Heart right ventricle (tissue), 16 donors: ENCODE measurements at regions not wholly inside any gene's neighbourhood (a gene's known extent, or its start where the extent isn't known, plus 50 kb on each side); places are given as distances from the start of the nearest gene placed in this dataset.

Experiments used
- ATAC-seq, 8 donors: fragments of 200-7000 bp; cut with Tn5 transposase; one replicate each; pipeline ENCODE4 v1.9.1; 2020; ENCODE audit warnings: mild to moderate bottlenecking in 8 of 8, moderate library complexity in 8 of 8, moderate number of reproducible peaks in 1 of 8
- DNase-seq, 2 donors: peaks; one replicate each; pipeline ENCODE4 v3.0.0-alpha.2; 2020
- H3K27ac ChIP-seq, 10 donors: fragments of 200-600 bp; sonication (generic) in 2 of 10; one replicate each; pipeline versions ENCODE4 v1.5.0 to v1.8.0; 2020 to 2022; ENCODE audit warnings: mild to moderate bottlenecking in 3 of 10
- H3K27me3 ChIP-seq, 7 donors: fragments of 200-600 bp; one replicate each; pipeline ENCODE4 v1.8.0; 2021 to 2022; ENCODE audit warnings: mild to moderate bottlenecking in 2 of 7
- H3K36me3 ChIP-seq, 9 donors: fragments of 200-600 bp; sonication (generic) in 1 of 9; one replicate each; pipeline versions ENCODE4 v1.5.0 to v1.8.0; 2020 to 2022; ENCODE audit warnings: mild to moderate bottlenecking in 2 of 9
- H3K4me1 ChIP-seq, 9 donors: fragments of 200-600 bp; sonication (generic) in 1 of 9; one replicate each; pipeline versions ENCODE4 v1.5.0 to v1.8.0; 2020 to 2022; ENCODE audit warnings: mild to moderate bottlenecking in 4 of 9
- H3K4me3 ChIP-seq, 10 donors: fragments of 200-600 bp; sonication (generic) in 2 of 10; one replicate each; pipeline versions ENCODE4 v1.5.0 to v1.8.0; 2020 to 2022; ENCODE audit warnings: mild to moderate bottlenecking in 7 of 10, moderate library complexity in 2 of 10
- H3K9me3 ChIP-seq, 11 donors: fragments of 200-600 bp in 10 of 11; sonication (generic) in 2 of 11; one replicate each; pipeline versions ENCODE4 v1.5.0 to v1.8.0; 2013 to 2022; ENCODE audit warnings: mild to moderate bottlenecking in 2 of 11, control low read depth in 1 of 11, moderate library complexity in 1 of 11
- whole genome bisulfite sequencing, 2 donors: extraction: QIAGEN DNeasy Blood & Tissue Kit; methylation state at CpG; one replicate each; pipeline ENCODE4 v1.1.7; 2013; ENCODE audit warnings: inconsistent platforms in 1 of 2; 5-methylcytosine and 5-hydroxymethylcytosine counted together
- intact Hi-C, 10 donors: fragments of 100-400 bp; cut with DNase I; formaldehyde crosslinking; loops; one replicate each; pipeline versions ENCODE4 v1.11.1 to v1.14.2; 2022
- TF ChIP-seq, protein P1 (sequence below), 9 donors: fragments of 200-600 bp; sonication (generic) in 2 of 9; IDR thresholded peaks; one replicate each; pipeline versions ENCODE4 v1.5.0 to v1.8.0; 2021 to 2022; ENCODE audit warnings: antibody characterized with exemption in 9 of 9, mild to moderate bottlenecking in 5 of 9, moderate library complexity in 1 of 9
- donor health status: Arrhythmogenic right ventricular cardiomyopathy.
- donor health status: ischemic (EF 13 %, LVEDD 7.1; RV severe dilation, severe dysfunction).
- donor health status: healthy with polysubstance abuse.
- donor health status: DM: no; HTN: yes; CAD: no.
- donor health status: DM: no; HTN: no; CAD: no.
- donor health status: ischemic (EF 25% LVEDD 6.9; RV normal size, moderate dysfunction).
- donor health status: ischemic (EF 25% LVEDD 5.7; RV mildly dilated, moderate dysfunction).
- donor health status: healthy.
- donor health status: DM: yes; HTN: yes; CAD: no.
- donor health status: Ischemic cardiomyopathy.
- donor health status: ischemic (EF 35%, LVEDD 5.7; RV mildly dilated, moderate dysfunction).
- donor health status: nonischemic (EF 11% LVEDD 7.7; RV severe dilation, severe dysfunction).
- donor health status: DM: yes; HTN: yes; CAD: no.
- donor health status: PGD.
- donor health status: ischemic (EF 29% LVEDD 5.4; RV normal size, mild dysfunction).
- donor health status: nonischemic (EF 23%, LVEDD 6.1; RV moderate dilation, normal function).

DNA sequence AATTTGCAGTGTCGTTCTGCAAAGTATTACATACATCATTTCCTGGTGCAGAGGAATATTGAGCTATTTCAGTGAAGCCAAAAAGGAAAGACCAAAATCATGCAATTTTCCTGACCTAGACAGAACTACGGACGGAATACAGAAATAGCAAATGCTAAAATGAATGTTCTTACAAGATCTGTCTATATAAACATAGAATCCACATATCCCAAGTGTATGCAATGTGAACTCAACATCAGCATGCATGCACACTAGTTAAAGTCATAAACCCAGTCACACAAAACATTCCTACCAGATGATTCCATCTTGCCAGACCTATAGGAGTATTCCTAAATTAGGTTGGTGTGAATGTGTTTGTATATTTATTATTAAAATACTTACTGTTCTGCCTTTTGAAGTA lies 383.7 kb upstream of the ZNF507 start:
- Histone ChIP-seq H3K36me3 (no peaks in the 10 kb centered on the region), H3K4me1 (peaks cover 0 to 22% (median 4%) of the 10 kb centered on the region in 9 donors), H3K9me3 (no peaks in the 10 kb centered on the region), H3K27me3 (peaks cover 0 to 3% (median 0%) of the 10 kb centered on the region in 7 donors), H3K27ac (no peak overlapping the region), H3K4me3 (no peak overlapping the region)
- intact Hi-C loops = no loop called here
- ATAC-seq (no peak), DNase-seq (no peak)
- 46 to 72% methylated on average over 3 of the region's 3 CpGs for WGBS, 2 donors
- TF ChIP-seq, protein P1, sequence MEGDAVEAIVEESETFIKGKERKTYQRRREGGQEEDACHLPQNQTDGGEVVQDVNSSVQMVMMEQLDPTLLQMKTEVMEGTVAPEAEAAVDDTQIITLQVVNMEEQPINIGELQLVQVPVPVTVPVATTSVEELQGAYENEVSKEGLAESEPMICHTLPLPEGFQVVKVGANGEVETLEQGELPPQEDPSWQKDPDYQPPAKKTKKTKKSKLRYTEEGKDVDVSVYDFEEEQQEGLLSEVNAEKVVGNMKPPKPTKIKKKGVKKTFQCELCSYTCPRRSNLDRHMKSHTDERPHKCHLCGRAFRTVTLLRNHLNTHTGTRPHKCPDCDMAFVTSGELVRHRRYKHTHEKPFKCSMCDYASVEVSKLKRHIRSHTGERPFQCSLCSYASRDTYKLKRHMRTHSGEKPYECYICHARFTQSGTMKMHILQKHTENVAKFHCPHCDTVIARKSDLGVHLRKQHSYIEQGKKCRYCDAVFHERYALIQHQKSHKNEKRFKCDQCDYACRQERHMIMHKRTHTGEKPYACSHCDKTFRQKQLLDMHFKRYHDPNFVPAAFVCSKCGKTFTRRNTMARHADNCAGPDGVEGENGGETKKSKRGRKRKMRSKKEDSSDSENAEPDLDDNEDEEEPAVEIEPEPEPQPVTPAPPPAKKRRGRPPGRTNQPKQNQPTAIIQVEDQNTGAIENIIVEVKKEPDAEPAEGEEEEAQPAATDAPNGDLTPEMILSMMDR (IDR thresholded peaks at IDR 0.05) = no peak

DNA sequence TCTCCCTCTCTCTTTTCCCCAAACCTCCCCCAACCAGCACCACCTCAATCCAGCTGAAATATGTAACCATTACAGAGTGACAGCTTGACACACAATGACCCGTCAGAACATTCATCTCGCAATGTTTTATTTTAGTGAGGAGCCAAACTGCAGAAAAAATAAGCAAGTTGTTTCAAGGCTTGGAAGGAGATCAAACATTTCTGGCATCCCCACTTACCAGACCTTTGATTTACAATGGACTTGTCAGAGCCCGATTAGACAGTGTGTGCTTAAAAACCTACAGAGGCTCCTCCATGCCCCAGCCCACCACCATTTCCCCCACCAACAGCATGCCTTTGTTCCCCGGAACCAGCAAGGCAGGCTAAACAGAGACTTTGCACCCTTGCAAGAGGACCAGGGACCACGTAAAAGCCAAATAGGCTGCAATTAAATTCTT lies 382.8 kb upstream of the ZNF507 start:
- intact Hi-C loops = no loop called here
- Histone ChIP-seq H3K4me1 (peaks cover 0 to 22% (median 4%) of the 10 kb centered on the region in 9 donors), H3K36me3 (no peaks in the 10 kb centered on the region), H3K27me3 (peaks cover 0 to 3% (median 0%) of the 10 kb centered on the region in 7 donors), H3K4me3 (no peak overlapping the region), H3K9me3 (no peaks in the 10 kb centered on the region), H3K27ac (peak overlapping the region in 5 of 10 donors; percentile 6 to 34 (median 27))
- TF ChIP-seq, protein P1 (IDR thresholded peaks at IDR 0.05) = no peak
- no peak for DNase-seq
- WGBS, 2 donors = 21 to 23% methylated on average over 5 of the region's 5 CpGs
- peak in 5 of 8 donors; percentile 38 to 64 (median 59) for ATAC-seq

DNA sequence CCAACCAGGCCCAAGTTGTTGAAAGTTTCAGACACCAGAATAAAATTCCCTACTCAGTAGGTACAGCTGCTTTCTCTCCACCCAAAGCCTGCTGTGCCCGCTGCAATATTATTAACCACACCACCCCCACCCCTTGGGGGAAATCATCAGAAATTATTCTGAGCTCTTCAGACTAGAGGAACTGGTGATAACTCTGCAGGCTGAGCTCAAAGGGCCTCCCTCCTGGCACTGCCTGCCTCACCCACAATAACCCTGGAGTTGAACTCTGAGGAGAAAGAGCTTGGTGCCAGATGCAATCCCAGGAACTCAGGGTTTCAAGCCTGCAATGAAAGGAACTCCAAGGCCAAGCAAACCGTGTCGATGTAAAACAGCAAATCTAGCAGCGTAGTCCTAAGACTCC lies 381.7 kb upstream of the ZNF507 start:
- Histone ChIP-seq H3K9me3 (no peaks in the 10 kb centered on the region), H3K27ac (peak overlapping the region in 5 of 10 donors; percentile 3 to 48 (median 34)), H3K36me3 (no peaks in the 10 kb centered on the region), H3K27me3 (peaks cover 0 to 3% (median 0%) of the 10 kb centered on the region in 7 donors), H3K4me3 (no peak overlapping the region), H3K4me1 (peaks cover 0 to 22% (median 4%) of the 10 kb centered on the region in 9 donors)
- peak; percentile 32 to 39 for DNase-seq
- WGBS, 2 donors = 55 to 61% methylated on average over 4 of the region's 4 CpGs
- TF ChIP-seq, protein P1 (IDR thresholded peaks at IDR 0.05) = no peak
- peak; percentile 74 to 95 (median 86) for ATAC-seq
- intact Hi-C loops = no loop called here

DNA sequence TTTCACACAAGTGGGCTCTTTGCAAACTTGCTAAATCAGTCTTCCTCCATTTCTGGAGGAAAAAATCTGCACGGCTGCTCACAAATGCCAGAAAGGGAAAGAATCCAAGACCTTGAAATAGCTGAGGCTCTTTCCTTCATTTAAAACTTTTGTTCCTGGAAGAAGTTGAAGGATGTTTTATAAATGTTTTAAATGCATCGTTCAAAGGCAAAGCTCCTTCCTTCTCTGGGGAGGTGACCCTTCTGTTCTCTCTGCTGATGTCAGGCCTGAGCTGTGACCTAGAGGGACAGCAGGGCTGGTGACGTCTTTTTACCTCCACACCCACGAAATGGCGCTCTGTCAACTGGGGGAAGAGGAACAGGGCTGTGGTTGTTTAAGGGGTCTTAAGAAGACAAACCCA lies 376.4 kb upstream of the ZNF507 start:
- intact Hi-C loops = no loop called here
- DNase-seq (no peak), ATAC-seq (no peak)
- Histone ChIP-seq H3K36me3 (no peaks in the 10 kb centered on the region), H3K27me3 (no peaks in the 10 kb centered on the region), H3K27ac (no peak overlapping the region), H3K4me3 (no peak overlapping the region), H3K9me3 (no peaks in the 10 kb centered on the region), H3K4me1 (peaks cover 0 to 11% (median 0%) of the 10 kb centered on the region in 9 donors)
- 48 to 62% methylated on average over 5 of the region's 5 CpGs for WGBS, 2 donors
- TF ChIP-seq, protein P1 (IDR thresholded peaks at IDR 0.05) = no peak
